ENCODE measurements at regions not wholly inside any gene's neighbourhood (a gene's known extent, or its start where the extent isn't known, plus 50 kb on each side); places are given as distances from the start of the nearest gene placed in this dataset.

GRCh38 chr1:193358419-193358818 is 172.0 kb upstream of the B3GALT2 start:
- TF ChIP-seq CTCF (IDR thresholded peaks at IDR 0.05) (no peak), POLR2A (IDR thresholded peaks at IDR 0.05) (no peak), EP300 (IDR thresholded peaks at IDR 0.05) (no peak)
